ENCODE measurements at regions not wholly inside any gene's neighbourhood (a gene's known extent, or its start where the extent isn't known, plus 50 kb on each side); places are given as distances from the start of the nearest gene placed in this dataset.

- no peak for TF ChIP-seq CTCF (IDR thresholded peaks at IDR 0.05)
- TF ChIP-seq POLR2A (IDR thresholded peaks at IDR 0.05): no peak
Measured at GRCh38 chr19:28334419-28334818, 878.5 kb downstream of the UQCRFS1 start.
